Sigmoid colon (tissue), 4 donors: ENCODE measurements at regions not wholly inside any gene's neighbourhood (a gene's known extent, or its start where the extent isn't known, plus 50 kb on each side); places are given as distances from the start of the nearest gene placed in this dataset.

Experiments used
- CTCF ChIP-seq, 4 experiments: fragments of 450-650 bp in 3 of 4; fragments of 200-600 bp in 1 of 4; IDR thresholded peaks; one replicate each; pipeline ENCODE4 v1.5.1; 2016 to 2019; ENCODE audit warnings: antibody characterized with exemption in 4 of 4, mild to moderate bottlenecking in 3 of 4, moderate library complexity in 2 of 4
- EP300 ChIP-seq, 4 donors: sonication (generic); formaldehyde crosslinking; IDR thresholded peaks; one replicate each; pipeline ENCODE4 v1.6.1; 2017; ENCODE audit warnings: antibody characterized with exemption in 4 of 4
- POLR2A ChIP-seq, 2 donors: fragments of 450-650 bp; IDR thresholded peaks; one replicate each; pipeline ENCODE4 v1.6.1; 2016; ENCODE audit warnings: antibody characterized with exemption in 2 of 2, mild to moderate bottlenecking in 2 of 2, moderate library complexity in 2 of 2
- POLR2AphosphoS5 ChIP-seq, 4 donors: sonication (generic); formaldehyde crosslinking; IDR thresholded peaks; one replicate each; pipeline ENCODE4 v1.6.1; 2017; ENCODE audit warnings: antibody characterized with exemption in 4 of 4

GRCh38 chr17:21823643-21824042 lies 131.3 kb downstream of the KCNJ18 start:
- no peak for TF ChIP-seq CTCF (IDR thresholded peaks at IDR 0.05)
- TF ChIP-seq POLR2A (IDR thresholded peaks at IDR 0.05): no peak
- no peak for TF ChIP-seq POLR2AphosphoS5 (IDR thresholded peaks at IDR 0.05)
- TF ChIP-seq EP300 (IDR thresholded peaks at IDR 0.05): no peak
